ENCODE measurements at regions not wholly inside any gene's neighbourhood (a gene's known extent, or its start where the extent isn't known, plus 50 kb on each side); places are given as distances from the start of the nearest gene placed in this dataset.

- no peaks in the 10 kb centered on the region for H3K4me1 Mint-ChIP-seq
- H3K4me1 ChIP-seq: no peaks in the 10 kb centered on the region
- H3K27me3 ChIP-seq: no peaks in the 10 kb centered on the region
- H3K9ac ChIP-seq: no peak overlapping the region
- H3K9me3 Mint-ChIP-seq: no peaks in the 10 kb centered on the region
- no peak overlapping the region for H3K4me2 ChIP-seq
- H3K79me2 ChIP-seq (ENCODE audit: low read depth): no peaks in the 10 kb centered on the region
- no peaks in the 10 kb centered on the region for H3K36me3 Mint-ChIP-seq
- H3K9me3 ChIP-seq (ENCODE audit: low read depth): no peaks in the 10 kb centered on the region
- peaks cover 4% of the 10 kb centered on the region for H3K27me3 Mint-ChIP-seq (ENCODE audit: insufficient read depth, low read depth)
- no peak overlapping the region for H2AFZ ChIP-seq (replicated peaks)
- H4K20me1 ChIP-seq (ENCODE audit: low read depth): no peaks in the 10 kb centered on the region
- no peak overlapping the region for H3K27ac Mint-ChIP-seq
- no peak overlapping the region for H3K4me3 ChIP-seq
- H3F3A ChIP-seq (ENCODE audit: low read depth): no peaks in the 10 kb centered on the region
- no peak overlapping the region for H3K4me3 Mint-ChIP-seq
- H3K36me3 ChIP-seq: no peaks in the 10 kb centered on the region
- H3K27ac ChIP-seq: no peak overlapping the region
- TF ChIP-seq CTCF (IDR thresholded peaks at IDR 0.05): no peak
- no peak for TF ChIP-seq EZH2 (IDR thresholded peaks at IDR 0.05)
- TF ChIP-seq EZH2phosphoT487 (IDR thresholded peaks at IDR 0.05): no peak
- DNase-seq (ENCODE audit: low spot score): no peak
Measured at GRCh38 chr19:16021796-16022195, 54.5 kb upstream of the TPM4 start.

GRCh38 chr19:16022251-16022650, 54.0 kb upstream of the TPM4 start:
- no peak overlapping the region for H3K4me3 Mint-ChIP-seq
- TF ChIP-seq EZH2 (IDR thresholded peaks at IDR 0.05): no peak
- TF ChIP-seq EZH2phosphoT487 (IDR thresholded peaks at IDR 0.05): no peak
- H3K4me1 ChIP-seq: no peaks in the 10 kb centered on the region
- H3F3A ChIP-seq (ENCODE audit: low read depth): no peaks in the 10 kb centered on the region
- no peak overlapping the region for H2AFZ ChIP-seq (replicated peaks)
- no peak overlapping the region for H3K27ac Mint-ChIP-seq
- H3K4me3 ChIP-seq: no peak overlapping the region
- no peak for DNase-seq (ENCODE audit: low spot score)
- no peaks in the 10 kb centered on the region for H3K36me3 ChIP-seq
- no peak overlapping the region for H3K9ac ChIP-seq
- no peak overlapping the region for H3K4me2 ChIP-seq
- H3K79me2 ChIP-seq (ENCODE audit: low read depth): no peaks in the 10 kb centered on the region
- H3K36me3 Mint-ChIP-seq: no peaks in the 10 kb centered on the region
- H3K27me3 ChIP-seq: no peaks in the 10 kb centered on the region
- no peak overlapping the region for H3K27ac ChIP-seq
- H4K20me1 ChIP-seq (ENCODE audit: low read depth): no peaks in the 10 kb centered on the region
- H3K4me1 Mint-ChIP-seq: no peaks in the 10 kb centered on the region
- H3K9me3 ChIP-seq (ENCODE audit: low read depth): no peaks in the 10 kb centered on the region
- H3K27me3 Mint-ChIP-seq (ENCODE audit: insufficient read depth, low read depth): peaks cover 4% of the 10 kb centered on the region
- no peaks in the 10 kb centered on the region for H3K9me3 Mint-ChIP-seq

GRCh38 chr19:16022681-16023080, 53.6 kb upstream of the TPM4 start:
- Histone ChIP-seq H3K4me3 (no peak overlapping the region), H3K79me2 (ENCODE audit: low read depth) (no peaks in the 10 kb centered on the region), H2AFZ (replicated peaks) (no peak overlapping the region), H3K4me1 (no peaks in the 10 kb centered on the region), H3K4me2 (no peak overlapping the region), H3K9me3 (ENCODE audit: low read depth) (no peaks in the 10 kb centered on the region), H3K36me3 (no peaks in the 10 kb centered on the region), H3K27ac (no peak overlapping the region), H3K9ac (no peak overlapping the region), H4K20me1 (ENCODE audit: low read depth) (no peaks in the 10 kb centered on the region), H3F3A (ENCODE audit: low read depth) (no peaks in the 10 kb centered on the region), H3K27me3 (no peaks in the 10 kb centered on the region)
- TF ChIP-seq EZH2phosphoT487 (IDR thresholded peaks at IDR 0.05) (no peak), CTCF (IDR thresholded peaks at IDR 0.05) (no peak), EZH2 (IDR thresholded peaks at IDR 0.05) (no peak)
- H3K27me3 Mint-ChIP-seq (ENCODE audit: insufficient read depth, low read depth): peaks cover 4% of the 10 kb centered on the region
- DNase-seq (ENCODE audit: low spot score): no peak
- no peaks in the 10 kb centered on the region for H3K4me1 Mint-ChIP-seq
- H3K27ac Mint-ChIP-seq: no peak overlapping the region
- H3K9me3 Mint-ChIP-seq: no peaks in the 10 kb centered on the region
- H3K4me3 Mint-ChIP-seq: no peak overlapping the region
- H3K36me3 Mint-ChIP-seq: no peaks in the 10 kb centered on the region

DNA sequence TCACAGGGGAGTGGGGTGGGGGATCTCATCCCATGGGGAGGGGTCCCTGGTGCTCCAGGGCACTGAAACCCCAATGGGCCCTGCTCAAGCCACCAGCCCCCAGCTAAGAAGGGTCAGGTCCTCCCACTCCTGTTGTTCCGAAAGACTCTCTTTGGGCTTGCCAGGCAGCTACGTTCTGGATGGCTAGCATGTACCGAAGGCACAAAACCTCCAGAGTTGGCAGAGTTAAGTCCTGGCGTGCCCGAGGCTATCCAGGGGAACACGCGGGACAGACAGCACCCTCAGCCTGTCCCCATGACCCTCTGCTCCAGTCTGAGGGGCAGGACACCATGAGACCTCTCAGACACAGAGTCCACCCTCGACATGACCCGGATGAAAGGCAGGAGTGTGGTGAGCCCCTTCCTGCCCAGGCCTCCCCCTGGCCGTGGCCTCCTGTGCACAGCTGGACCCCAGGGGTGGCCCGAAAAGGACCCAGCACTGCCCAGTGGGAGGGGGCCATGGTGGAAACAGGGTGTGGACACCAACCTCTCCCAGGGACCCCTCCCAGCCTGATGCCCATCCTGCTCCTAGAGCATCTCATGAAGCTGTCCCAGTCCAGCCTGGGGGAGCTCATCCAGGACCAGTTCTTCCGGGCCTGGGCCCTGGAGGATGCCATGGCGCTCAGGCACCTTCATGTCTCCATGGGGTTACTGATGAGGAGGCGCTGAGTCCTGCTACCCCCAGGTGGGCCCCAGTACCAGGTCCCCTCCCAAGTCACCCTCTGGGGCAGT, 53.0 kb upstream of the TPM4 start:
- Mint-ChIP-seq H3K4me3 (no peak overlapping the region), H3K9me3 (no peaks in the 10 kb centered on the region), H3K27ac (no peak overlapping the region), H3K36me3 (no peaks in the 10 kb centered on the region), H3K4me1 (no peaks in the 10 kb centered on the region), H3K27me3 (ENCODE audit: insufficient read depth, low read depth) (peaks cover 3% of the 10 kb centered on the region)
- no peak overlapping the region for H3K27ac ChIP-seq
- no peak for DNase-seq (ENCODE audit: low spot score)
- H3K79me2 ChIP-seq (ENCODE audit: low read depth): no peaks in the 10 kb centered on the region
- H3K36me3 ChIP-seq: no peaks in the 10 kb centered on the region
- H3K4me1 ChIP-seq: no peaks in the 10 kb centered on the region
- H3K9me3 ChIP-seq (ENCODE audit: low read depth): no peaks in the 10 kb centered on the region
- H3K27me3 ChIP-seq: no peaks in the 10 kb centered on the region
- no peak overlapping the region for H3K4me3 ChIP-seq
- H3K9ac ChIP-seq: no peak overlapping the region
- no peaks in the 10 kb centered on the region for H4K20me1 ChIP-seq (ENCODE audit: low read depth)
- TF ChIP-seq EZH2 (IDR thresholded peaks at IDR 0.05): no peak
- no peak for TF ChIP-seq CTCF (IDR thresholded peaks at IDR 0.05)
- TF ChIP-seq EZH2phosphoT487 (IDR thresholded peaks at IDR 0.05): no peak
- H3F3A ChIP-seq (ENCODE audit: low read depth): no peaks in the 10 kb centered on the region
- no peak overlapping the region for H3K4me2 ChIP-seq
- H2AFZ ChIP-seq (replicated peaks): no peak overlapping the region
